ENCODE measurements at regions not wholly inside any gene's neighbourhood (a gene's known extent, or its start where the extent isn't known, plus 50 kb on each side); places are given as distances from the start of the nearest gene placed in this dataset.

GRCh38 chr4:10167201-10167600 lies 50.6 kb upstream of the WDR1 start:
- no peak for TF ChIP-seq CTCF (IDR thresholded peaks at IDR 0.05)
- no peak for TF ChIP-seq POLR2AphosphoS5 (IDR thresholded peaks at IDR 0.05)

All from prostate gland (tissue), 2 donors.